BLaER1 (cell line): ENCODE measurements at regions not wholly inside any gene's neighbourhood (a gene's known extent, or its start where the extent isn't known, plus 50 kb on each side); places are given as distances from the start of the nearest gene placed in this dataset.

Experiments
- H3K27ac ChIP-seq: shearing (Covaris generic); formaldehyde crosslinking; 2 replicates; pipeline ENCODE4 v1.8.1; 2022
- H3K27me3 ChIP-seq: shearing (Covaris generic); formaldehyde crosslinking; 2 replicates; pipeline ENCODE4 v1.8.1; 2022
- H3K36me3 ChIP-seq: shearing (Covaris generic); formaldehyde crosslinking; 2 replicates; pipeline ENCODE4 v1.8.1; 2022
- H3K4me1 ChIP-seq: shearing (Covaris generic); formaldehyde crosslinking; 2 replicates; pipeline ENCODE4 v1.8.1; 2022
- H3K4me2 ChIP-seq: shearing (Covaris generic); formaldehyde crosslinking; 2 replicates; pipeline ENCODE4 v1.8.1; 2022
- H3K4me3 ChIP-seq: shearing (Covaris generic); formaldehyde crosslinking; 2 replicates; pipeline ENCODE4 v1.8.1; 2022
- H3K9ac ChIP-seq: shearing (Covaris generic); formaldehyde crosslinking; 2 replicates; pipeline ENCODE4 v1.8.1; 2022
- H3K9me3 ChIP-seq: shearing (Covaris generic); formaldehyde crosslinking; 2 replicates; pipeline ENCODE4 v1.8.1; 2022
- H4K20me1 ChIP-seq: shearing (Covaris generic); formaldehyde crosslinking; 2 replicates; pipeline ENCODE4 v1.8.1; 2022
- Cebpa-rat ChIP-seq: shearing (Covaris generic); IDR thresholded peaks from 2 replicates; pipeline ENCODE4 v1.8.1; 2022

DNA sequence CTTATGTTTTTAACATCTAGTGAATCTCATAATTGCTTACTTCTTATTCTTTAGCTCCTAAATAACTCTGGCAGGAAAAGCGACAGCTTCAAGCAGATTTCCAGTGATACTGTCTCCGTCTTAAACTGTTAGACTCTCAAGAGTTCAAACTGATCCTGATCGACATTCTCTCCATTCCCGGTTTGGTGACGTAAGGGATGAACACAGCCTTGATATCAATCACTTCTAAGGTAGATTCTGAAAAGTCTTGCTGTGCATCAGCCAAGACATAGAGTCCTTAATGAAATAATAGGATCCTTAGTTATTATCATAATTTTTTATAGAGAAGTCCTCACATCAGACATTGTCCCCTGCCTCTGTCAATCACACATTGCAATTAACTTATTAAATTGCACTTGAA is 534.6 kb downstream of the TFEC start:
- Histone ChIP-seq H3K36me3 (no peaks in the 10 kb centered on the region), H3K4me2 (no peak overlapping the region), H3K27me3 (no peaks in the 10 kb centered on the region), H3K27ac (no peak overlapping the region), H3K4me3 (no peak overlapping the region), H3K9ac (no peak overlapping the region), H4K20me1 (no peaks in the 10 kb centered on the region), H3K4me1 (no peaks in the 10 kb centered on the region), H3K9me3 (no peaks in the 10 kb centered on the region)
- TF ChIP-seq Cebpa-rat, result no peak

DNA sequence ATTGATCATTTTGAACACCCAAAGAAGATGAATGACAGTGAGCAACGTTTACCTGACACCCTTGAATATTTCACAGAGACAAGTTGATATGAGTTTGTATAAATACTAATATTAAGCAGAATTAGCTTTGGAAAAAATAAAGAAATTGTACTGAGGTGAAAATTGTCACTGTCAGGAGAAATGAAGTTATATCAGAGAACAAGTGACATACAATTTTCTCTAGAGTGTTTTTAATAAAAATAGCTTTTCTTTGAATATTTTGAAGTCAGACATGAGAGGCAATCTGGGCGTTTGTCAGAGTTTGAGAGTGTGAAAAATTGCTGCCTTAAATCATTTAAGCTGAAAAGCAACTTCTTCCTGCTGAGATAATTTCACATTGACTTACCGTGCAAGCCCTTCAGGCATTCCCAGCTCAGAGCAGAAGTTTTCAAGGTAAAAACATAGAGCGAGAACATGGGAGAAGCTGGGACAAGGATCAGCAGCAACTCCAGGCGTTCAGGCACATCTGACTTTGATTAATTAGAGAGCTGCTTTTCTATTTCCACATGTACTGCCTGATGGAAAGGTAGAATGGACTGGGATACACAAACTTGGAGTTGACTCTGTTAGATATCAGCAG is 535.9 kb downstream of the TFEC start:
- Histone ChIP-seq H3K9me3 (no peaks in the 10 kb centered on the region), H3K27me3 (no peaks in the 10 kb centered on the region), H3K4me2 (no peak overlapping the region), H4K20me1 (no peaks in the 10 kb centered on the region), H3K4me1 (no peaks in the 10 kb centered on the region), H3K9ac (no peak overlapping the region), H3K36me3 (no peaks in the 10 kb centered on the region), H3K27ac (no peak overlapping the region), H3K4me3 (no peak overlapping the region)
- no peak for TF ChIP-seq Cebpa-rat

DNA sequence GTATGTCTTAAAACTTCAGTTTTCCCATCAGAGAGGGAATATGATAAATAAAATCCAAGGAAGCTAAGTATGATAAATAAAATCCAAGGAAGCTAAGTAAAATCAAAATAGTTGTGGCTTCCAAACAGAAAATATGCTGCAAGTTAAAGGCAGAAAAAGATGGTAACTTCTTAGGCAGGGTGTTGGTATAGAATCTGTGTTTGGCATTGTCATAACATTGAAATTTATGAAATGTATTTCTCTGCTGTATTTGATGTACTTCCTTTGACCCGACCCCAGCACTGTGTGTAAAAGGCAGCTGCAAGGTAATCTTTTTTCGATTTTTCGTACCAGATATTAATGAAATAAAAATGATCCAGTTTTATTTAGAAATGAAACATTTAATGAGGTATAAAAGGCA is 537.2 kb downstream of the TFEC start:
- Histone ChIP-seq H3K9ac (no peak overlapping the region), H3K9me3 (no peaks in the 10 kb centered on the region), H3K27ac (no peak overlapping the region), H3K4me1 (no peaks in the 10 kb centered on the region), H3K4me2 (no peak overlapping the region), H3K4me3 (no peak overlapping the region), H4K20me1 (no peaks in the 10 kb centered on the region), H3K27me3 (no peaks in the 10 kb centered on the region), H3K36me3 (no peaks in the 10 kb centered on the region)
- TF ChIP-seq Cebpa-rat, result no peak

DNA sequence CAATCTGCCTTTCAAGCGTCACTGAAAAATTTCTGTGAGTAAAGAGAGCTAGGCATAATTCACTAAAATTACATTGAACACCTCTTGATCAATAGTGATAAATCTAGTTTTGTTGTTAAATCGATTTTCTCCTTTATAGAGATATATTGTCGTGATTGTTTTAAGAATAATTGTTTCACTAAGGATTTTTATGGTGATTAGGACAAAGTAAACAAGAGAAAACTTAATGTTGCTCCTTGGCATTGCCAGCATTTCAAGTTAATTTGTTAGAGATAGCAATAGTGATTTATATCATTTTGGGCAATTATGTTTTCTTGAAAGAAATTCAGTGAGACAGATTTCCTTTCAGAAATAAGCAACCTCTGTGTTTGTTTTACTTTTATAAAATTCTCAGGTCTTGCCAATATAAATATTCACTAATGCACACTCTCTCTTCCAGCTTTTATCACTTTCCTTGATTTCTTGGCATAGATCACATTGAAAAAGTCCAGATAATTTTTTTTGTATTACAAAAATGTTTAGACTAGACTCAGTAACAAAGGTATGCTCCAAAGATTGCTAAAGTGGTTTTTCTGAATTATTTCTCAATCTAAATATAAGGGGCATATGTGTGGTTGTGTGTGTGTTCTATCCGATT is 538.7 kb downstream of the TFEC start:
- H4K20me1 ChIP-seq, result no peaks in the 10 kb centered on the region
- H3K4me2 ChIP-seq, result no peak overlapping the region
- H3K9me3 ChIP-seq, result no peaks in the 10 kb centered on the region
- H3K27me3 ChIP-seq, result no peaks in the 10 kb centered on the region
- H3K9ac ChIP-seq, result no peak overlapping the region
- no peaks in the 10 kb centered on the region for H3K36me3 ChIP-seq
- no peak overlapping the region for H3K27ac ChIP-seq
- no peaks in the 10 kb centered on the region for H3K4me1 ChIP-seq
- no peak for TF ChIP-seq Cebpa-rat
- H3K4me3 ChIP-seq, result no peak overlapping the region

DNA sequence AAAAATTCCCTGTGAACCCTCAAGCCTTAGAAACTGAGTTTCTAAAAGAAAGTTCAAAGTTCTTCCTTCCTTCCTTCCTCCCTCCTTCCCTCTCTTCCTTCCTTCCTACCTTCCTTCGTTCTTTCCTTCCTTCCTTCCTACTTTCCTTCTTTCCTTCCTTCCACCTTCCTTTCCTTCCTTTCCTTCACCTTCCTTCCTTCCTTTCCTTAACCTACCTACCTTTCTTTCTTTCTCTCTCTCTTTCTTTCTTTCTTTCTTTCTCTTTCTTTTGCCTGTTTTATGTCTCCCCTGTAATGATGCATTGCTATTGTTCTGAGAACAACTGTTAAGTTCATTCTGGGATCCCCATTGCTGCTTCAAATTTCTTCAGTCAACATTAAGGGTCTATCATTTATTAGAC is 551.1 kb downstream of the TFEC start:
- H3K4me3 ChIP-seq, result no peak overlapping the region
- H3K9me3 ChIP-seq, result no peaks in the 10 kb centered on the region
- H4K20me1 ChIP-seq, result no peaks in the 10 kb centered on the region
- no peak for TF ChIP-seq Cebpa-rat
- H3K4me1 ChIP-seq, result no peaks in the 10 kb centered on the region
- no peak overlapping the region for H3K4me2 ChIP-seq
- no peaks in the 10 kb centered on the region for H3K27me3 ChIP-seq
- no peak overlapping the region for H3K27ac ChIP-seq
- no peaks in the 10 kb centered on the region for H3K36me3 ChIP-seq
- no peak overlapping the region for H3K9ac ChIP-seq

DNA sequence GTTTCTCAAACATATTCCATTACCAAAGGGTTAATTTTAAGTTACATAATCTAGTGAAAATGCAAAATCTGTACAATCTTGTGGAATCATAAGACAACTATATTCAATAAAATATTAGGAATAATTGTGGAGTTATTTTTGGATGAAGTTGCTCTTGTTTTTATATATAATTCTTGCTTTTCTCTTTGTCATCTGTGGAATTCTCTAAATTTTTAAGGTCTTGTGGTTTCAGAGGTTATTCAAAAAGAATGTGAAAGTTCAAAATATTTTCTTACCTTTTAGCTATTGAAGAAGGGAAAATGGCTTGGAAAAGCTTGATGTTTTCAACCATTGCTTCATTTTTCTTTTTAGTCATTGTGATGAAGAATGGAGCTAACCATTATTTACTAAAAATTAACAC is 552.1 kb downstream of the TFEC start:
- no peak overlapping the region for H3K4me2 ChIP-seq

DNA sequence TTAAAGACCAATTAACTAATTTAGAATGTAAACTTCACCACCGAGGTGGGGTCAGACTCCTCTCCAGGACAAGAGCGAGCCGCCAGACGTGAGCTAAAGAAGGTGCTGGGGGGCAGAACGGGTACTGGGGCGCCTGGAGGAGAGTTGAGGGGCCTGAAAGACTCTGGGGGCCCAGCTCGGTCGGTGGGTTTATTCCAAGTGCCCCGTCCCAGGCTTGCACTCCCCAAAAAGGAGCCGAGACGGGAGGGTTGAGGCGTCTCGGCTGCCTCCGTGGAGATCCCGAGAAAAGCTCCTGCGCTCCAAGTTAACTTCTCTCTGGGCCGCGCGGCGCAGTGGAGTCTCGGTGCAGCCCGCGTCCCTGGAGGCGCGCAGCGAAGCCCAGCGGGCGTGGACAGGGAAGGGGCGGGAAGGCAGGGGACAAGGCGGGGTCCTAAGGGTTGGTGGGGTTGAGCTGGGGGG is 553.3 kb downstream of the TFEC start:
- Histone ChIP-seq H3K4me2 (no peak overlapping the region), H3K36me3 (no peaks in the 10 kb centered on the region), H4K20me1 (no peaks in the 10 kb centered on the region), H3K9me3 (no peaks in the 10 kb centered on the region), H3K4me3 (no peak overlapping the region), H3K9ac (no peak overlapping the region), H3K27me3 (no peaks in the 10 kb centered on the region), H3K4me1 (no peaks in the 10 kb centered on the region), H3K27ac (no peak overlapping the region)
- TF ChIP-seq Cebpa-rat, result no peak

More for the DNA sequence above, 552.1 kb downstream of the TFEC start:
- Histone ChIP-seq H4K20me1 (no peaks in the 10 kb centered on the region), H3K9ac (no peak overlapping the region), H3K36me3 (no peaks in the 10 kb centered on the region), H3K27me3 (no peaks in the 10 kb centered on the region), H3K4me1 (no peaks in the 10 kb centered on the region), H3K4me3 (no peak overlapping the region), H3K9me3 (no peaks in the 10 kb centered on the region), H3K27ac (no peak overlapping the region)
- TF ChIP-seq Cebpa-rat, result no peak

DNA sequence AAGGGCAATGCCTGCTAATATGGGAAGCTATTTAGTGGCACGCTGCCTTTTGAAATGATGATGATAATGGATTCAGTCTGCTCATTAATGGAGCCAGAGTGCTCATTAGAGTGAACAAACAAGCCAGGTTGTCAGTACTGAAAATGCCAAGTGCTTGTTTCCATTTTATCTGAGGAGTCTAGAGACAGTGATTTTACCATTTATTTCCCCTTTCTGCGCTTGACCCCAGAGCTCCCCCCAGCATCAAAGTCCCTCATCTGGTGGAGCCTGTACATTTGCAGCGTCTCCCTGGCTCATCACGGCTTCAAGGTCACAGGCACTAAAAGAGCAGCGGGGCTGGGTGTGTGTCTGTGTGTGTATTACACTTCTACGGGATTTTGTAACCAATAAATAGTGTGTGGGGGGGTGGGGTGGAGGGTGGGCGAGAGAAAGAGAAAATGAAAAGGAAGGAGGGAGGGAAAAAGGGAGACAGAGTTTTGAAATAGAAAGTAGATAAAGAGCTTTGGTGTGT is 553.8 kb downstream of the TFEC start:
- Histone ChIP-seq H3K27me3 (no peaks in the 10 kb centered on the region), H3K9me3 (no peaks in the 10 kb centered on the region), H3K36me3 (no peaks in the 10 kb centered on the region), H3K4me2 (no peak overlapping the region), H4K20me1 (no peaks in the 10 kb centered on the region), H3K27ac (no peak overlapping the region), H3K4me1 (no peaks in the 10 kb centered on the region), H3K9ac (no peak overlapping the region), H3K4me3 (no peak overlapping the region)
- no peak for TF ChIP-seq Cebpa-rat

DNA sequence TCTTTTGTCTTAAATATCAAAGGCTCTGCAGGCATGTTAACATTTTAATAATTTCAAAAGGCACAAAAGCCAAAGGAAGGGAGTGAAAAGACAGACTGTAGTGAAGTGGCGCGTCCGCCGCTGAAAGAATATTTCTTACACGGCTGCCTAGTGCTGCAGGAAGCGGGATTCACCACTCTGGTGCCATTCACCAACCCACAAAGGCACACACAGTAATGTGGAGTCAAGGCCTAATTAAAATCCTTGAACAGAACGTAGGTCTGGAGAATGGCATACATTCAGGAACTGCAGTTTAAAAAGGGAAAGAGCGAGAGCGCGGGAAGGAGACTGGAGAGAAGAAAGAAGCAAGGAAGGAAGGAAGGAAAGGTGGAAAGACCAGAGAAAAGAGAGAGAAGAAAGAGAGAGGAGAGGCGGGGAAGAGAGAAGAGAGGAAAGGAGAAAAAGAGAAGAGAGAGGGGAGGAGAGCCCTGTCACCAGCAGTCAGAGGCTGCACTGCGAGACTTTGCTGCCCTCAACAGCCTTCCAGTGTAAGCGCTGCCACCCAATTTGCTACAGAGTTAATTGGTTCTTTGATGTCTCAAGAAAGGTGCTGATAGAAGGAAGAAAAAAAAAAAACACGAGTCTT is 554.0 kb downstream of the MDFIC start:
- no peak overlapping the region for H3K4me3 ChIP-seq
- H3K27ac ChIP-seq, result no peak overlapping the region
- no peak for TF ChIP-seq Cebpa-rat
- H3K4me2 ChIP-seq, result no peak overlapping the region
- H3K9ac ChIP-seq, result no peak overlapping the region
- no peaks in the 10 kb centered on the region for H3K27me3 ChIP-seq
- H3K36me3 ChIP-seq, result no peaks in the 10 kb centered on the region
- no peaks in the 10 kb centered on the region for H3K9me3 ChIP-seq
- H3K4me1 ChIP-seq, result no peaks in the 10 kb centered on the region
- H4K20me1 ChIP-seq, result no peaks in the 10 kb centered on the region

DNA sequence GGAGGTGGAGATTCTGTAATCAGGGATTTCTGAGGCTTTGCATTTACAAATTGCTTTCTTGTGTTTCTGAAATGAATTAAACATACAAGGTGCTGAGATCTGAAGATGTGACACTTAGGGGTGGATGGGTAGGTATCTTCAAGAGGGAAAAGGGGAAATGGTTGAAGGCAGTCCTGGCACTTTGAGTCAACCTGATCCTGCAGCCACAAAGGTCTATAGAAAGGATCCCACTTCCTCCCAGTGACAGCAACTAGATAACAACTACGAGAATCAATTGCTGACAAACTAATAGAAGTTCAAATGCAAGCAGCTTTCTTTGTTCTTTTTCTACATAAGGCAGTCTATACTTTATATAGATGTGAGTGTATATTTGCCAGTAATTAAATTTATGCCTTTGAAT is 553.3 kb downstream of the MDFIC start:
- TF ChIP-seq Cebpa-rat, result no peak
- H3K36me3 ChIP-seq, result no peaks in the 10 kb centered on the region
- no peak overlapping the region for H3K4me3 ChIP-seq

More for the DNA sequence above, 553.3 kb downstream of the MDFIC start:
- Histone ChIP-seq H3K4me2 (no peak overlapping the region), H4K20me1 (no peaks in the 10 kb centered on the region), H3K27ac (no peak overlapping the region), H3K4me1 (no peaks in the 10 kb centered on the region), H3K9ac (no peak overlapping the region), H3K27me3 (no peaks in the 10 kb centered on the region), H3K9me3 (no peaks in the 10 kb centered on the region)
